Activated CD4-positive, alpha-beta memory T cell treated with anti-CD3 and anti-CD28 coated beads, Interleukin-2, amount 10 ng/mL, durations not matched to agents 7 days and 5 days (primary cell): ENCODE measurements at regions not wholly inside any gene's neighbourhood (a gene's known extent, or its start where the extent isn't known, plus 50 kb on each side); places are given as distances from the start of the nearest gene placed in this dataset.
"Not testable (repeated sequence)": the region's sequence is repeated elsewhere in the genome, so short reads cannot be mapped to it uniquely, and the experiment has no call there.

Source experiments
- CTCF ChIA-PET: fragments of 350-600 bp; sonication (Branson Sonifier 250); formaldehyde crosslinking; loops from one replicate; lab custom pipeline; 2021; ENCODE audit warnings: antibody characterized with exemption, inconsistent platforms; lab: Charles Lee
- POLR2A ChIA-PET: fragments of 350-600 bp; sonication (Branson Sonifier 250); formaldehyde crosslinking; loops from one replicate; lab custom pipeline; 2021; ENCODE audit warnings: antibody characterized with exemption; lab: Charles Lee
- DNase-seq: peaks from one replicate; pipeline ENCODE4 v3.0.0-alpha.2; 2020
- H3K27ac Mint-ChIP-seq: one replicate; pipeline ENCODE4 v1.8.0; 2021; ENCODE audit warnings: mild to moderate bottlenecking, mixed read lengths
- H3K27me3 Mint-ChIP-seq: one replicate; pipeline ENCODE4 v1.8.0; 2021; ENCODE audit warnings: mixed read lengths
- H3K36me3 Mint-ChIP-seq: one replicate; pipeline ENCODE4 v1.8.0; 2021; ENCODE audit warnings: low read depth, mixed read lengths
- H3K4me1 Mint-ChIP-seq: one replicate; pipeline ENCODE4 v1.8.0; 2021; ENCODE audit warnings: mixed read lengths
- H3K4me3 Mint-ChIP-seq: one replicate; pipeline ENCODE4 v1.8.0; 2021; ENCODE audit warnings: mild to moderate bottlenecking, mixed read lengths
- H3K9me3 Mint-ChIP-seq: one replicate; pipeline ENCODE4 v1.8.0; 2021; ENCODE audit warnings: mixed read lengths

GRCh38 chr5:7263398-7264015 lies 132.4 kb upstream of the ADCY2 start:
- H3K9me3 Mint-ChIP-seq, H3K36me3 Mint-ChIP-seq, CTCF ChIA-PET, H3K27ac Mint-ChIP-seq, H3K27me3 Mint-ChIP-seq, DNase-seq, H3K4me3 Mint-ChIP-seq, H3K4me1 Mint-ChIP-seq, POLR2A ChIA-PET: not testable (repeated sequence)

GRCh38 chr5:7265776-7266175 lies 130.2 kb upstream of the ADCY2 start:
- H3K36me3 Mint-ChIP-seq, H3K27me3 Mint-ChIP-seq, POLR2A ChIA-PET, H3K27ac Mint-ChIP-seq, CTCF ChIA-PET, H3K9me3 Mint-ChIP-seq, H3K4me3 Mint-ChIP-seq, DNase-seq, H3K4me1 Mint-ChIP-seq: not testable (repeated sequence)

GRCh38 chr5:7268722-7269121 lies 127.2 kb upstream of the ADCY2 start:
- H3K27me3 Mint-ChIP-seq, CTCF ChIA-PET, POLR2A ChIA-PET, H3K36me3 Mint-ChIP-seq, H3K9me3 Mint-ChIP-seq, H3K4me3 Mint-ChIP-seq, DNase-seq, H3K27ac Mint-ChIP-seq, H3K4me1 Mint-ChIP-seq: not testable (repeated sequence)

GRCh38 chr5:7269591-7270274 lies 126.2 kb upstream of the ADCY2 start:
- H3K27me3 Mint-ChIP-seq, result no peaks in the 10 kb centered on the region
- POLR2A ChIA-PET, result no interaction called here

GRCh38 chr5:7271435-7272084 lies 124.4 kb upstream of the ADCY2 start:
- DNase-seq, result no peak
- H3K27ac Mint-ChIP-seq, result no peak overlapping the region
- no peaks in the 10 kb centered on the region for H3K9me3 Mint-ChIP-seq
- no peaks in the 10 kb centered on the region for H3K27me3 Mint-ChIP-seq
- H3K4me3 Mint-ChIP-seq, result no peak overlapping the region
- H3K4me1 Mint-ChIP-seq, result no peaks in the 10 kb centered on the region
- H3K36me3 Mint-ChIP-seq, result no peaks in the 10 kb centered on the region
- POLR2A ChIA-PET, result no interaction called here
- CTCF ChIA-PET, result no interaction called here

More at GRCh38 chr5:7269591-7270274, 126.2 kb upstream of the ADCY2 start:
- Mint-ChIP-seq H3K36me3 (no peaks in the 10 kb centered on the region), H3K4me1 (no peaks in the 10 kb centered on the region), H3K4me3 (no peak overlapping the region), H3K27ac (no peak overlapping the region), H3K9me3 (no peaks in the 10 kb centered on the region)
- CTCF ChIA-PET, result no interaction called here
- DNase-seq, result no peak

- H3K9me3 Mint-ChIP-seq, result no peaks in the 10 kb centered on the region
- H3K27me3 Mint-ChIP-seq, result no peaks in the 10 kb centered on the region
- DNase-seq, result no peak
- ChIA-PET POLR2A (no interaction called here), CTCF (no interaction called here)
- no peak overlapping the region for H3K27ac Mint-ChIP-seq
- H3K4me3 Mint-ChIP-seq, result no peak overlapping the region
- H3K4me1 Mint-ChIP-seq, result no peaks in the 10 kb centered on the region
- no peaks in the 10 kb centered on the region for H3K36me3 Mint-ChIP-seq
Observed at GRCh38 chr5:7272408-7272965, 123.5 kb upstream of the ADCY2 start.

GRCh38 chr5:7274203-7274602 lies 121.7 kb upstream of the ADCY2 start:
- no peak for DNase-seq
- ChIA-PET POLR2A (no interaction called here), CTCF (no interaction called here)
- H3K4me3 Mint-ChIP-seq, result no peak overlapping the region
- no peaks in the 10 kb centered on the region for H3K9me3 Mint-ChIP-seq
- H3K27ac Mint-ChIP-seq, result no peak overlapping the region
- H3K27me3 Mint-ChIP-seq, result no peaks in the 10 kb centered on the region
- H3K36me3 Mint-ChIP-seq, result no peaks in the 10 kb centered on the region
- no peaks in the 10 kb centered on the region for H3K4me1 Mint-ChIP-seq

- POLR2A ChIA-PET, H3K36me3 Mint-ChIP-seq, H3K4me1 Mint-ChIP-seq, H3K4me3 Mint-ChIP-seq, H3K27me3 Mint-ChIP-seq, CTCF ChIA-PET, H3K27ac Mint-ChIP-seq, DNase-seq, H3K9me3 Mint-ChIP-seq: not testable (repeated sequence)
Observed at GRCh38 chr5:7289634-7290033, 106.3 kb upstream of the ADCY2 start.

GRCh38 chr5:7297821-7298220 lies 98.1 kb upstream of the ADCY2 start:
- H3K36me3 Mint-ChIP-seq, H3K27me3 Mint-ChIP-seq, CTCF ChIA-PET, H3K4me1 Mint-ChIP-seq, H3K9me3 Mint-ChIP-seq, H3K27ac Mint-ChIP-seq, H3K4me3 Mint-ChIP-seq, DNase-seq, POLR2A ChIA-PET: not testable (repeated sequence)

GRCh38 chr5:7299731-7300130 lies 96.2 kb upstream of the ADCY2 start:
- H3K9me3 Mint-ChIP-seq, H3K36me3 Mint-ChIP-seq, H3K4me1 Mint-ChIP-seq, H3K27me3 Mint-ChIP-seq, POLR2A ChIA-PET, DNase-seq, H3K27ac Mint-ChIP-seq, CTCF ChIA-PET, H3K4me3 Mint-ChIP-seq: not testable (repeated sequence)

- H3K27ac Mint-ChIP-seq, H3K27me3 Mint-ChIP-seq, DNase-seq, H3K36me3 Mint-ChIP-seq, H3K4me3 Mint-ChIP-seq, CTCF ChIA-PET, POLR2A ChIA-PET, H3K4me1 Mint-ChIP-seq, H3K9me3 Mint-ChIP-seq: not testable (repeated sequence)
Observed at GRCh38 chr5:7305000-7305674, 90.8 kb upstream of the ADCY2 start.

GRCh38 chr5:7306556-7306955 lies 89.4 kb upstream of the ADCY2 start:
- peak; percentile 16 for DNase-seq
- H3K4me1 Mint-ChIP-seq, CTCF ChIA-PET, H3K4me3 Mint-ChIP-seq, POLR2A ChIA-PET, H3K9me3 Mint-ChIP-seq, H3K36me3 Mint-ChIP-seq, H3K27me3 Mint-ChIP-seq, H3K27ac Mint-ChIP-seq: not testable (repeated sequence)

- CTCF ChIA-PET, H3K27me3 Mint-ChIP-seq, H3K9me3 Mint-ChIP-seq, H3K27ac Mint-ChIP-seq, POLR2A ChIA-PET, DNase-seq, H3K4me1 Mint-ChIP-seq, H3K4me3 Mint-ChIP-seq, H3K36me3 Mint-ChIP-seq: not testable (repeated sequence)
Observed at GRCh38 chr5:7307709-7308108, 88.2 kb upstream of the ADCY2 start.
